HG03045 (cell line): ENCODE measurements at regions not wholly inside any gene's neighbourhood (a gene's known extent, or its start where the extent isn't known, plus 50 kb on each side); places are given as distances from the start of the nearest gene placed in this dataset.

Source experiments
- ATAC-seq: cut with Tn5 transposase; IDR thresholded peaks from one replicate; pipeline ENCODE4 v1.9.1; 2021; ENCODE audit warnings: mild to moderate bottlenecking, moderate library complexity; ENCODE audit not compliant: unreplicated experiment

DNA sequence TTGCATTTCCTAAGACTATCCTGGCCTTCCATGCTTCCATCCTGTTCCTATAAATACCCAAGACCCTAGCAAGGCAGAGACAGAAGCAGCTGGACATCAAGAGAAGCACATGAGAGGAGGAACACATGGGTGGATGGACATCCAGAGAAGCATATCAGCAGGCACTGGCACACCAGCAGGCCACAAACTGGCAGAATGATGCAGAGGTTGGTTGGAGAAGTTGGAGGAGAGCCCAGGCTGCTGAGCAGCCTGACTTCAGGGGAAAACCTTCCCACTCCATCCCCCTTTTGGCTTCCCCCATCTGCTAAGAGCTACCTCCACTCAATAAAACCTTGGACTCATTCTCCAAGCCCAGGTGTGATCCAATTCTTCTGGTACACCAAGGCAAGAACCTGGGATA, 332.5 kb downstream of the FRK start:
- no peak for ATAC-seq

DNA sequence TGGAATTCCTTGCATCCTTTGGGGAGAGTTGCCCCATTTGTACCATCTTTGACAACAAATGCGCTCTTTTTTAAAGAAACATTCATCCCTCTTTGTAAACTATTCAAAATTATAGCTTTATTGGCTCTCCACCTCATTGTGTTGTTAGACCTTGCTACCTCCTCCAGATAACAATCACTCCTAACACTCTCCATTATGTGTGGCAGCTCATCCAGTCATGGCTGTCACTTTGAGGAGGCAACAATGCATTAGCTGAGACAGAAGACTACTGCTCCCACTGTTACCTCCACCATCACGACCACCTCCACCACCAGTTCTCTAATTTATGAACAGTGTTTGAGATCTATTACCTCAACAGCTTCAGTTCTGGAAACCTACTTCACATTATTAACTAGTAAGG, 339.1 kb downstream of the FRK start:
- no peak for ATAC-seq

DNA sequence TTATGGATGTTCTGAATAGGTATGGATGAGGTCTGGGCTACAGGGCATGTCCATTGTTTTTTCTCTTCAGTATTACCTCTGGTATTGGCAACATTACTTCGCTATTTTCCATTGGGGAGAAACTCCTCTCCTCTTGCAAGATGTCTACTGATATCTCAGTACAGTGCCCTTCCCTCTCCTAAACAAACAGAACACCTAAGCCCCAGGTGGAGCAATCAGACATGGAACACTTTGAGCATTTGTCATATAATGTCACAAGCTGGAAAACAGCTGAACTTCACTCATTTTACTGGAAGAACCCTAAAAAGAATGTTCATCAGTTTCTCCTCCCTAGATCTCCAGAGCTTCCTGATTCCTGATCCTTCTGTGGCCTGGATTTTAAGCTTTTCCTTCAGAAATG, 339.8 kb downstream of the FRK start:
- ATAC-seq, result no peak

DNA sequence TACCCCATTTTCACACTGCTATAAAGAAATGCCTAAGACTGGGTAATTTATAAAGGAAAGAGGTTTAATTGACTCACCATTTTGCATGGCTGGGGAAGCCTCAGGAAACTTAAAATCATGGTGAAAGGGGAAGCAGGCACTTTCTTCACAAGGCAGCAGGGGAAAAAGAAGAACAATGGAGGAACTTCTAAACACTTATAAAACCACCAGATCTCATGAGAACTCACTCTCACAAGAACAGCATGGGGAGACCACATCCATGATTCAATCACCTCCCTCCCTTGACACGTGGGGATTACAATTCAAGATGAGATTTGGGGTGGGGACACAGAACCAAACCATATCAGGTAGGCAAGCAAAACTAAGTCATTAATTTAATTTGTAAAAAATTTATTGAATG, 343.2 kb downstream of the FRK start:
- ATAC-seq, result no peak

DNA sequence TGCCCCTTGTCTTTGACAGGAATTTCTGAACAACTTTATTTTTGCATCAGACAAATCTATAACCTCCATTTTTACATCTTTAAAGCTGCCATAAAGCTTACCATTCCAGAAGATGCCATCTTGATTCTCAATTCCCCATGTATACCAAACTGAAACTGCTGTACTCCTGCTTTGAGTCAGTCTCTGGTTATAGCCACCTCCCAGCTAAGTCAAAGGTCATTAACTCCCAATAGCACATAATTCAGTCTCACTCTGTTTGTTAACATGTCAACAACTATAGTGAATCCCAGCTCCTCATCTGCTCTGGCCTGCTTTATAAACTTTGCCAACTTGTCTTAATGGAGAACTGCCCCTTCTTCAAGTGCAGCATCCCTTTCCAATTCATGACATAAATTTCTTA, 343.6 kb downstream of the FRK start:
- ATAC-seq, result peak; percentile 92

DNA sequence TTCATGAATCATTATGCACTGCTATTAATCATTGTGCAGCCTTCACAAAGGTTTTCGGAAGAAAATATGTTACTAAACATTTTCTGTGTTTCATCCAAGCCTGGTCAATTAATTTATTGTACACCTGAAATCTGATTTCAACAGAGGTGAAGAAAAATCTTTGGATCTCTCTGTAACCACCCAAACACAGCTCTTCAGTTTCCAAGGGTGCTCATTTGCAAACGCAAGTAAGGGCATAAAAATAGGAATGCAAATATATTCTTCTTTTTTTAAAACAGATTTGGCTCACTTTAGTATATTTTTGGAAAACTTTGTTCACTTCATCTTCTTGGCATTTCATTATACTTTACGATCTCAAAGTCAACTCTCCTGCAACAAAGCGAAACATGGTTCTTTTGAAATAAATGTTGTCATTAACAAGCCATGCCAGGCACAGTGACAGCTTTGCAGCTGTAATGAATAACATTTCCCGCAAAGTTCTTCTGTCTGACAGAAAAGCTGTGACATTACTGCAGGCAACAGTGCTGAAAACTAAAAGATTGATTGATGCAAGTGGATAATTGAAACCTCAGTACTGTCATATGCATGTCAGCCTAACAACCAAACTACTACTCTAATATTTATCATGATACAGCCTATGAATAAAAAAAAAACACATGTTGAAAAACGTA, 348.3 kb downstream of the FRK start:
- ATAC-seq, result no peak

DNA sequence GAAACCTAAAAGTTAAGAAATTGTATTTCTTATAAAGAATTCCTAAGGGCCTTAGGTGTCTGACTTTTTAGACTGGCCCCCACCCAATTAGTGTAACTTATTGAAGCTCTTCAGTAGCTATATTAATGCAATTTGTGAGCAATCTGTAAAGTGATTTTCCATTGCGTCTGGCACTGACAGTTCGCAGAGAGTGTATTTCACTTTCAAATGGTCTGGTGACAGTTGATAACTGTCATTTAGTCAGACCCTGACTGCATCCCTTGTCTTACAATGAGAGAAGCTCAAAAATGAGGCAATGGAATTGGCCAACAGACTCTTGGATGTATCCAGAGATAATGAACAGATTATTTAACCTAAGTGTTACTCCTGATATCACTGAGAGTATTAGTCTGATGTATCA, 351.8 kb downstream of the FRK start:
- no peak for ATAC-seq

DNA sequence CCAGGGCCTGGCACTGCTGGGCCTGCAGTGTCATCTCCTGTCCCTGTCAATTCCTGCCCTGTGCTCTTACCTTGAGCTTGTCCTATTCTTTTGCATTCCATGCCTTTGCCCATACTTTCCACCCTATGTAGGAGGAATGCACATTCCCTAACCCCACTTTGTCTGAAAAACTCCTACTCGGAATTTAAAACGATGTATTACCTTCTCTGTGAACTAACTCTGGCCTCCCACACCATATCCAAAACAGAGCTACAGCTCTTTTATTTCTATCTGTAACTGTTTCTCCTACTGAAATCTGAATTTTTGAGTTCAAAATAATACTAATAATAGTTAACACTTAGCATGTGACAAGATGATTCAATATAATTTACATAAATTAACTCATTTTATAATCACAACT, 353.7 kb downstream of the FRK start:
- no peak for ATAC-seq

DNA sequence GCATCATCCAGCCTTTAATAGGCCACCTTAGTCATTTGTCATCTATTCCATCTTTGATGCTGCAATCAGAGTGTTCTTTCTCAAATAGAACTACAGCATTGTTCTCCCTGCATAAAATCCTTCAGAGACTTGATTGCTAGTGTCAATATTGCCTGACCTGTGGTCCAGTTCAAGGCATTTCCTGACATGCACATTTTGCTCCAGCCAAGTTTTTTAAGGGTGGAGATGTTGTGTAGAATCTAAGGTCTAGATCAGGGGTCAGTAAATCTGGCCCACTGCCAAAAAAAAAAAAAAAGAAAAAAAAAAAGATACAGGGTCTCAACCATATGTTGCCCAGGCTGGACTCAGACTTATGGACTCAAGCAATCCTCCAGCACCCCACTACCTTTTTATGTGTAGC, 354.4 kb downstream of the FRK start:
- ATAC-seq, result no peak

DNA sequence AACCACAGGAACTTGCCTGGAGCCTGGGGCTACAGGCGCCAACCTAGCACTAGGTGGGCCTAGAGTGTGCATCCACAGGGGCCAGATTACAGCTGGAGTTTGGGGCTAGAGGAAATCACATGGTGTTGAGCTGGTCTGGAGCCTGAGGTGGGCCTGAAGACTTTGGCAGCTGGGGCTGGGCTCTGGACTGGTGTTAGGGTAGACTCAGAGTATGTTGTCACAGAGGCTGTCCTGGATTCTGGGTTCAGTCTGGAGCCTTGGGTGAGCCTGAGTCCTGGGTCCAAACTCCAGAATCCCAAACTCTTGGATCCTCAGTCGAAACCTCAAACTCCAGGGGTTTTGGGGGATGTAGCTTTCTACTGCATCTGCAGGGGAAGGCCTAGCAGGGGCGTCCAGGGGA, 356.7 kb downstream of the FRK start:
- ATAC-seq, result no peak

DNA sequence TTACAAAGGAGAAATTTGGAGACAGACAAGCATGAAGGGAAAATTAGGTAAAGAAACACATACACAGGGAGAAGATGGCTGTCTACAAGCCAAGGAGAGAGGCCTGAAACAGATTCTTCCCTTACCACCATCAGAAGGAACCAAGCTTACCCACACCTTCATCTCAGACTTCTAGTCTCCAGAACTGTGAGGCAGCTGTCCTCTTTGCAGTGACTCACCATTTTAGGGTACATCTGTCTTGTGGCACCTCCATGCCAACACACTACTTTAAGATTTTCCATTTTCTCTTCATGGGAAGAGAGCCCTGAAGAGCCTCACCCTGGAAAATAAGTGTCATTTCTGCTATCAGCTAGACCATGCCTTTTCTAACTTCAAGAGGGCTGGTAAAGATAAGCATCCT, 369.3 kb downstream of the FRK start:
- no peak for ATAC-seq

DNA sequence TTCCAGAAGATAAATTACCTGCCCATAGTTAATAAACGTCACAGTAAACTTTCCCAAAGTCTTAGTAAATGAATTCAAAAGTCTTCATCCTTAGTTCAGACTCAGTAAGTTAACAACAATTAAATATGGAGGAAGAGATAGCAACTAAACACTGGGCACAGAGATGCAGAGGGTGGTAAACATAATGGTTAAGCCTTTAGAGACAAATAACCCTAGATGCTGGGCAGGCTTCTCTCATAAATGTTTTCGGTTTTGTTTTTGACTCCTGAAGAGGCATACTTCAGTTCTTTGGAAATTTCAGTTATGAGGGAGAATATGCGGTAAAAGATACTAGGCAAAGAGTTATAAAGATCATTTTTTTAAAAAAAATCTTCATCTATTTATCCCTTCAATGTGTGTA, 369.8 kb downstream of the FRK start:
- ATAC-seq, result no peak

DNA sequence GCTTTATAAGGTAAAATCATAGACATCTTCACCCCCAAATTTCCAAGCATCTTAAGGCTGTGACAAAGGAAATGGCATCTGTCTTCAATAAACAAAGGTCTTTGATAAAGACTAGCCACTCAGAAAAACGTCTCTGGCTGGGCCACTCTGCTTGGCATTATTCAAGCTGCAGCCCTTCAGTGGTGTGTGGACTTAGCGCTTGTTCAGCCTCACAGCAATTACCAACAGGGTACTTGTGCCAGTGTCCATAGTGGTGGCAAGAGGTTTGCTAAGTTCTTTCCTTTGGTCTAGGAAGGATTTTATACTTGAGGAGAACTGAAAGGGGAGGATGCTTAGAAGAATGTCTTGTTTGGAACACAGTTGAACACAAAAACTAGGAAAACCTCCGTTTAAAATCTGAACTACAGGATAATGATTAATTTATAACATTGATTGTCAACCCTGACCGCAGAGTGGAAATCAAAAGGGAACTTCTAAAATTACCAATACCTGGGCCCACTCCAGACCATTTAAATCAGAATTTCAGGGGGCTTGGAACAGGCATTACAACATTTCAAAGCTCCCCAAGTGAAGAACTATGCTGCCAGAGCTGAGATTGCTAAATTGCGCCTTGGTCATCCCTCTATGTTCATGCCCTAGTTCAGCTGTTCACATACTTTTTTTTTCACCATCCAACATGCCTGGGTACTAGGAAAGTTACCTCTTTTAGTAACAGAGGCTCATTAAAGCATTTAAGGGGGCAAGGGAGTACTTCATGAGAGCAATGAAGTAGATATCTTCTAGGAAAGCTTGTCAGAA, 378.5 kb downstream of the FRK start:
- no peak for ATAC-seq

DNA sequence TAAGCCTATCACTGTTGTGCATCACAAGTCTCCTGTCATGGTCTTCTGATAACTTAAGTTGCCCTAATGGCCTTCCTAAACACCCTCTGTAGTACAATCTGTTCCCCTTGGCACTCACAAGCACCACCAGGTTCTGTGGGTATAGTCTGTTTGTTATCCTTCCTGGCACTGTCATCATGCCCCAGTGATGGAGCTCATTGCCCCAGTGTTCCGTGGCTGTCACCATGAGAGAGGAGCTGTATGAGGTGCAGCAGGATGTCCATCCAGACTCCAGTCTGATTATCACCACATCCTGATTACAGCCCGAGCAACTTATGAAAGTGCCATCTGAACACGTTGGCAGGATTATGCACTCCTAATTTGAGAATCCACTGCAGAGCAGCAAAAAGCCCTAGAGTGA, 380.1 kb downstream of the FRK start:
- no peak for ATAC-seq

DNA sequence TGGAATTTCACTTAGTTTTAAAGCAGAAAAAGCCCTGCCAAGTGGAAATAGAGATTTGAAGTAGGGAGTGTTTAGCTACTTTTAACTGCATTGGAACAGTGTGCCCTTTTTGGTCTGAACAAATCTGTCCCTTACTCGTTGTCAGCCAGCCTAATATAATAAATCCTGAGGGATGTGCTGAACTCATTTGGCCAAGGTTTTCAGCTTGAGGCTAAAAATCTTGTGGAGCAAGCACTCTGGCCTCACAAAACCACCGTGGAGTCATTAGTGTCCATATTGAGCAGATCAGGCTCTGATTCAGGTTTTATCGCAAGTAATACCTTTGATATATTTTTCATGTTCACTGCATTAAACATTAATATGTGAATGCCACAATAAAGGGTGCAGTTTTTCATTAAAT, 383.5 kb downstream of the FRK start:
- no peak for ATAC-seq

DNA sequence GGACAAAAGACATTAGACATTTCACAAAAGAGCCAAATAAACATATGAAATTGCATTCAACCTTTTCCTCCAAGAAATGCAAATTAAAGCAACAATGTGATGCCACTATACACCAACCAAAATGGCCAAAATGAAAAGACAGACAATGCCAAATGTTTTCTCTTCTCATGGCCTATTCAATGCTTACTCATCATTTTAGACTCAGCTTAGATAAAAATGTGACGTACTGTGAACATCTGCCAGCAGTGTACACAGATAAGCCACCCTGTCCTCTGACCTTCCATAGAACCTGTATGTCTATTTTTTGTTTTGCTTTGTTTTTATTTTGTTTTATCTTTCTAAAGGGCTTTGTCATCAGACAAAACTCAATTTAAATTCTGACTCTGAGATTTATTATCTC, 385.2 kb downstream of the FRK start:
- no peak for ATAC-seq

DNA sequence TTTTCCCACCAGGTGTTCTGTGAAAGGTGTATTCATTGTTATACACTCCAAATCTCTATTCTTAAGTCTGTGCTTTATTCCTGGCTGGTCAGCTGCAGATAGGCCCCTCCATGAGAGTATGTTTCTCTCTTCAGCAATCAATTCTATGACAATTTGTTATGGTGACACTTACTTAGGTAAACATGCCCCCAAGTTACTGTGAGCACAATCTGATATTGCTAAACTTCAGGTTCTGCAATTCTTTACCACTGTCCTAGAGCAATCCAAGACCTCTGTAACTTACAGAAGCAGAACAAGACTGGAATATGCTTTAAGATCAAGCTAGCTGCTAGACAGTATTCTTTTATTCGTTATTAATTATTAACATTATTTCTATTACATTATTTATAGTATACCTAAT, 391.9 kb downstream of the FRK start:
- no peak for ATAC-seq

DNA sequence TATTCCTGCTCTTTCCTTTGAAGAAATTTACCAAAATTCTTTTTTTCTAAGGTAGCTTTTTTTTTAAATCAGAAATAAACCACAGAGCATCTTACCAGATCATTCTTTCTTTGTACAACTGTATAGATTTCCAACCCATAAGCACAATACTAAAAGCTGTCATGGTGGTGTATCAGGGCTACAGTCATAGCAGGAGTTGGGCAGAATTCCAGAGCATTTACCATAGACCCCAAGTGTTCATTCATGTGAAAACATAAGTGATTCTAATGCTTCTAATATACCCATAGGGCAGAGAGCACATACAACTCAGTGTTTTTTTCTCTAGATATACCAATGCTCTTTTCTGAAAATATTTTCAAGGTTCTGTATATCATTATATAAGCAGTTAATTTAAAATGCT, 392.5 kb downstream of the FRK start:
- no peak for ATAC-seq

DNA sequence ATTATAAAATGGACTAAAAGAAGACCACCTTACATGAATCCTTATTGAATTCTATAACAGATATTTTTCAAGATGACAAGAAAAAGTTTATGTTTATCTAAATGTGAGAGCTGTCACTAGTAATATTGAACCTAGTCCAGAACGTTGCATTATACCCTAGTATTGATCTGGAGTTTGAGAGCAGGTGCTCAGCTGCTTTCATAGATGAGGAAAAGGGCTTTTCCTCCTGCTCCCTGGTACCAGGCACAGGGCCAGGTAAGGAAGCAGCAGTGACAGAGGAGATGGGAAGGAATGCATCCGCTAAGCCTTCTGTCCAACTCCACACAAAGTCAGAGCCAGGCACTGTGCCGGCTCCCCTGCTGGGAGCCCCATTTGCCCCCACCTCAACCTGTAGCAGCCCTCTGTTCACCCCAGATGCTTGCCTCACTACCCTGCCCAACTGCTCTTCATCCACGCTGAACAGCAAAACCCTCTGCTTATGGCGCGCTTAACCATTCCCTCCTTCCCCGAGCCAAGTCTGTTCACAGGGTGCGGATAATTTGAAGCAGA, 393.1 kb downstream of the FRK start:
- ATAC-seq, result no peak

DNA sequence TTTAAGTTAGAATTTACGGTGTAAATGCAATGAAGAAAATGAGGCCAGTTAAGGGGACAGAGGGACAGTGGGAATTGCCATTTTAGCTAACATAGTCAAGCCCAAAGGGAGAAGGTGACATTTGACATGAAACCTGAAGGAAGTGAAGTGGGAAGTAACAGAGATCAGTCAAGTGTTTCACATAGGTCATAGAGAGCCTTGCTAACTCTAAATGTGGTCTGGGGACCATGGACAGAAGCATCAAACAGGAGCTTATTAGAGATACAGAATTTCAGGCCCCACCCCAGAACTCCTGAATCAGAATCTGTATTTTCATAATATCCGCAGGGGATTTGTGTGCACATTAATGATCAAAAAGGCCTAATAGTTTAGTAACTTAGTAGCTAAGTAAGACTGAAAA, 393.7 kb downstream of the FRK start:
- no peak for ATAC-seq

DNA sequence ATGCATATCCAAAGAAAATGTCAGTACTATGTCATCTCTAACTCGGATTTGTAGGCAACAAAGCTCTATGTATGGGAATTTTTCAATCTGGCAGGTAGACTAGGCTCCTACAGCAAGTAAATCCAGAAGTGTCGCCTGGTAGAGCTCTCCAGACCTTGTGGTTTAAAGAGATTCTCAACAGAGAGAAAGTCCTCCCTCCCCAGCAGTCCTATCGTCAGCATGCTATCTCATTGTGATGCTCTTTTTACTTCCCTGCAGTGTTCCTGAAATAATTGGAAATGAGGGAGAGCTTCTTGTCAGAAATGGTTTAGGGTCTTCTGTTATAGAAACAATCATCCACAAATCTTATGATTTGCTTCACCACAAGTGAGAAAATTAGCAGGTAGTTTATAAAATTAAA, 395.4 kb downstream of the FRK start:
- no peak for ATAC-seq

DNA sequence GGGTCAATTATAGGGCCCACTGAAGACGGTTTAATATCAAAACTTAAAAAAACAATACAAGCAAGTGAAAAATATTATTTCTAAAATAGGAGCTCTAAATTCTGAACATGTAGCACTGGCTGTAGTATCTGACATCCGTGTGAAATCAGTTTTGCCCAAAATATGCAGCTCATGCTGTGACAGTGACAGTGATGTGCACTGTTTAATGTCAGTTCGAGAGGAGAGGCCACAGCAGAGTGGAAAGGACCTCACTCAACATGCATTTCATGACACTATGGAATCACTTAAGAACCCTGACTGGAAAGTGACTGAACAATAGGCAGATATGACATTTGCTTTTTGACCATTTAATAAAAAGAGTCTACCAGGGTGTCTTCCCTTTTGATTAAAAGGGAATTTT, 397.0 kb downstream of the FRK start:
- no peak for ATAC-seq

DNA sequence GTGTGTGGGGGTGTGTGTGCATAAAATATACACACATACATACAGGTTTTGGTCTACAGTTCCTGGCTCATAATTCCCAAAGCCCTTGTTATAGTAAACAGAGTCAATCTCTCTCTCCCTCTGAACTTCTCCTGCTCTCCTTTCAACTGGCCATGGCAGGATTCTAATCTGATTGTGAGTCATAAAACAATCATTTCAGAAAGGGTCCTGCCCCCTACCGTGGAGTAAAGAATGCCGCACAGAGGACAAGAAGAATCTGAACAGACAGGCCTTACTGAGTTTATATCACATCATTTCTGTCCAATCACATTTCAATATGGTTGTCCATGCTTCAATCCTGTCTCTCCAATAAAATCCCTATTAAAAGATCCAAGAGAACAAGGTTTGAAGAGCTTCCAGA, 416.9 kb downstream of the FRK start:
- ATAC-seq, result no peak
